ENCODE measurements at regions not wholly inside any gene's neighbourhood (a gene's known extent, or its start where the extent isn't known, plus 50 kb on each side); places are given as distances from the start of the nearest gene placed in this dataset.
A peak's percentile ranks its signal among the peaks of the same experiment; 100 is the strongest.
"Not testable (repeated sequence)": the region's sequence is repeated elsewhere in the genome, so short reads cannot be mapped to it uniquely, and the experiment has no call there.

GRCh38 chr9:87198716-87199115 is 251.4 kb upstream of the GAS1 start:
- H3K36me3 Mint-ChIP-seq (ENCODE audit: unreplicated experiment), result peaks cover 4% of the 10 kb centered on the region
- peak overlapping the region; percentile 45 for H3K27ac Mint-ChIP-seq (ENCODE audit: unreplicated experiment)
- peaks cover 98% of the 10 kb centered on the region for H3K4me1 Mint-ChIP-seq (ENCODE audit: unreplicated experiment)
- no peak for DNase-seq (ENCODE audit: extremely low spot score, unreplicated experiment)
- no peak for TF ChIP-seq CTCF (IDR thresholded peaks at IDR 0.05)
- H3K4me3 Mint-ChIP-seq (ENCODE audit: unreplicated experiment), result no peak overlapping the region
- H3K27me3 Mint-ChIP-seq (ENCODE audit: unreplicated experiment), result no peaks in the 10 kb centered on the region
- no peaks in the 10 kb centered on the region for H3K9me3 Mint-ChIP-seq (ENCODE audit: unreplicated experiment)

- no peaks in the 10 kb centered on the region for H3K27me3 Mint-ChIP-seq (ENCODE audit: unreplicated experiment)
- peaks cover 95% of the 10 kb centered on the region for H3K4me1 Mint-ChIP-seq (ENCODE audit: unreplicated experiment)
- H3K36me3 Mint-ChIP-seq (ENCODE audit: unreplicated experiment), result peaks cover 4% of the 10 kb centered on the region
- no peak overlapping the region for H3K4me3 Mint-ChIP-seq (ENCODE audit: unreplicated experiment)
- H3K27ac Mint-ChIP-seq (ENCODE audit: unreplicated experiment), result peak overlapping the region; percentile 45
- no peak for TF ChIP-seq CTCF (IDR thresholded peaks at IDR 0.05)
- no peaks in the 10 kb centered on the region for H3K9me3 Mint-ChIP-seq (ENCODE audit: unreplicated experiment)
- no peak for DNase-seq (ENCODE audit: extremely low spot score, unreplicated experiment)
These were observed 252.0 kb upstream of the GAS1 start for GRCh38 chr9:87199278-87199677.

GRCh38 chr9:87199782-87200181 is 252.5 kb upstream of the GAS1 start:
- TF ChIP-seq CTCF (IDR thresholded peaks at IDR 0.05), result no peak
- peak overlapping the region; percentile 45 for H3K27ac Mint-ChIP-seq (ENCODE audit: unreplicated experiment)
- peaks cover 4% of the 10 kb centered on the region for H3K36me3 Mint-ChIP-seq (ENCODE audit: unreplicated experiment)
- H3K4me1 Mint-ChIP-seq (ENCODE audit: unreplicated experiment), result peaks cover 92% of the 10 kb centered on the region
- no peaks in the 10 kb centered on the region for H3K27me3 Mint-ChIP-seq (ENCODE audit: unreplicated experiment)
- H3K9me3 Mint-ChIP-seq (ENCODE audit: unreplicated experiment), result no peaks in the 10 kb centered on the region
- no peak overlapping the region for H3K4me3 Mint-ChIP-seq (ENCODE audit: unreplicated experiment)
- no peak for DNase-seq (ENCODE audit: extremely low spot score, unreplicated experiment)

GRCh38 chr9:87201351-87201751 is 254.0 kb upstream of the GAS1 start:
- H3K27me3 Mint-ChIP-seq (ENCODE audit: unreplicated experiment), result no peaks in the 10 kb centered on the region

GRCh38 chr9:87206064-87206661 is 258.9 kb upstream of the GAS1 start:
- Mint-ChIP-seq H3K9me3 (ENCODE audit: unreplicated experiment) (no peaks in the 10 kb centered on the region), H3K27ac (ENCODE audit: unreplicated experiment) (peak overlapping the region; percentile 54), H3K4me3 (ENCODE audit: unreplicated experiment) (no peak overlapping the region), H3K27me3 (ENCODE audit: unreplicated experiment) (no peaks in the 10 kb centered on the region), H3K4me1 (ENCODE audit: unreplicated experiment) (peaks cover 67% of the 10 kb centered on the region), H3K36me3 (ENCODE audit: unreplicated experiment) (peaks cover 3% of the 10 kb centered on the region)
- no peak for DNase-seq (ENCODE audit: extremely low spot score, unreplicated experiment)
- no peak for TF ChIP-seq CTCF (IDR thresholded peaks at IDR 0.05)

More at GRCh38 chr9:87201351-87201751, 254.0 kb upstream of the GAS1 start:
- H3K4me1 Mint-ChIP-seq (ENCODE audit: unreplicated experiment), result peaks cover 89% of the 10 kb centered on the region
- no peak for DNase-seq (ENCODE audit: extremely low spot score, unreplicated experiment)
- no peaks in the 10 kb centered on the region for H3K9me3 Mint-ChIP-seq (ENCODE audit: unreplicated experiment)
- H3K36me3 Mint-ChIP-seq (ENCODE audit: unreplicated experiment), result peaks cover 5% of the 10 kb centered on the region
- H3K27ac Mint-ChIP-seq (ENCODE audit: unreplicated experiment), result peak overlapping the region; percentile 82
- no peak overlapping the region for H3K4me3 Mint-ChIP-seq (ENCODE audit: unreplicated experiment)
- no peak for TF ChIP-seq CTCF (IDR thresholded peaks at IDR 0.05)

GRCh38 chr9:87210658-87211057 is 263.4 kb upstream of the GAS1 start:
- not testable (repeated sequence) for H3K36me3 Mint-ChIP-seq (ENCODE audit: unreplicated experiment); H3K4me3 Mint-ChIP-seq (ENCODE audit: unreplicated experiment); H3K9me3 Mint-ChIP-seq (ENCODE audit: unreplicated experiment); H3K27me3 Mint-ChIP-seq (ENCODE audit: unreplicated experiment); DNase-seq (ENCODE audit: extremely low spot score, unreplicated experiment); H3K27ac Mint-ChIP-seq (ENCODE audit: unreplicated experiment)
- H3K4me1 Mint-ChIP-seq (ENCODE audit: unreplicated experiment), result peaks cover 58% of the 10 kb centered on the region
